Stimulated activated CD8-positive, alpha-beta memory T cell treated with anti-CD3 and anti-CD28 coated beads, Interleukin-12 subunit alpha, Interleukin-12 subunit beta, amount 100 ng/mL, for 24 hours (primary cell): ENCODE measurements at regions not wholly inside any gene's neighbourhood (a gene's known extent, or its start where the extent isn't known, plus 50 kb on each side); places are given as distances from the start of the nearest gene placed in this dataset.

ENCODE experiments used
- DNase-seq: peaks from one replicate; pipeline ENCODE4 v3.0.0-alpha.2; 2020; ENCODE audit errors: extremely low read depth

DNA sequence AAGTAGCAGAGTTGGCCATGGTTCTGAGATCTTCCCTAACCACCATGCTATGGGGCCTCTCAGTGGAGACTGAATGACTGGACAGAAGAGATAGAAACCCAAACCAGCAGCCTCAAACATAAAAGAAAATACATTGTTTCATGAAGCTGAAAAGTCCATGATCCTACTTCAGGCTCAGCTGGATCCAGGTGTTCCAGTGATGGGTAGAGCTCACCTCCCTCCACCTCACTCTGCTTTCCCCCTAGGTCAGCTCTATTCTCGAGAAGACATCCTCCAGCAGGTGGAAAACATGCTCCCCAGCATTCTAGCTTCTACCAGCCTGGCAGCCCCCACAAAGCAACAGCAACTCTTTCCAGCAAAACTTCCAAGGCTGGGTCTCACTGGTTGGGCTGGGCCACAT, 132.1 kb downstream of the OAT start:
- no peak for DNase-seq

DNA sequence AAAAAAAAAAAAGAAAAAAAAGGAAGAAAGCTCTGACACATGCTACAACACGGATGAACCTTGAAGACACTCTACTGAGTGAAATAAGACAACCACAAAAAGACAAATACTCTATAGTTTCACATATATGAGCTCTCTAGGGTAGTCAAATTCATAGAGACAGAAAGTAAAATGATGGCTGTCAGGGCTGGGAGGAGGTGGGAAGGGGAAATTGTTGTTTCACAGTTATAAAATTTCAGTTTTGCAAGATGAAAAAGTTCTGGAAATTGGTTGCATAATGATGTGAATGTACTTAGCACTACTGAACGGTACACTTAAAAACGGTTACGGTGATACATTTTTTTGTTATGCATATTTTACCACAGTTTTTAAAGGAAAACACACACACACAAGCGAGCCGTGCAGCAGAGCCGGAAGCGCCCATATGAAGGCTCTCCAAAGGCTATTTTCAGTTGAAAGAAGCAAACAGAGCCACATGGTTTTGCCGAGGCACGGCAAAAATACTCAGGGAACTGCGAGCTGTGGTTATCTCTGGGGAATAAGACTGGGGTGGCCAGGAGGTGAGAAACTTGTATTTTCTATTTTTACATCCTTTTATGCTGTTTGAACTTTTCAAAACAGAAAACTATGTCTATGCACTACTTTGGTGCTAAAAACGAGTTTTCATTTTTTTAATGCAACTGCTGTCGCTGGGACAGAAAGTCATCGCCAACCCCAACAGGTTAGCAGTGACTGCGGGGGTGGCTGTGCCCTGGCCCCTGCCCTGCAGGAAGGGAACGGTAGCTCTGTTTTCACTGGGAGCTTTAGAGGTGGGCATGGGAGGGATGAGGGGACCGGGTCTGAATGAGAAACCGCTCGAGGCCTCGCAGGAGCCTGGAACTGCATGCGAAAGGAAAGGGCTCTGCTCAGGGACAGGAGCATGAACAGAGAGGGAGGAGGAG, 132.9 kb downstream of the OAT start:
- no peak for DNase-seq

DNA sequence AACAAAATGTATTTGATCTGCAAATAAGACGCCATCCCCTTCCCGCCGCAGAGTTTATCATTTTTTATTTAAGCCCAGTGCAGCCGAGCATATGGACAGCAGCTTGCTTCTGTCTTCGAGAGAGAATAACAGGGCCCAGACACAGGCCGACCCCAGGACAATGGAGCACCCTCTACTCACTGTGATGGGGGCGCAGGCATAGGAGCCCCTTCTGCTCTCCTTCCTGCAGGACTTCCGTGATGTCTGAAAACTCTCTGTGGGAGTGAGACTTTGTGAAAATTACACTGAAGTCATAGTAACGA, 134.8 kb downstream of the OAT start:
- no peak for DNase-seq

- no peak for DNase-seq
Measured at GRCh38 chr10:124283215-124283948, 135.3 kb downstream of the OAT start.

GRCh38 chr10:124282326-124282725, 136.4 kb downstream of the OAT start:
- DNase-seq = no peak

GRCh38 chr10:124281666-124282065, 137.1 kb downstream of the OAT start:
- no peak for DNase-seq

GRCh38 chr10:124280916-124281315, 137.8 kb downstream of the OAT start:
- DNase-seq = no peak

- no peak for DNase-seq
Measured at GRCh38 chr10:124279882-124280281, 138.8 kb downstream of the OAT start.

GRCh38 chr10:124279298-124279697, 139.4 kb downstream of the OAT start:
- no peak for DNase-seq

- DNase-seq = no peak
Measured at GRCh38 chr10:124278356-124278755, 140.4 kb downstream of the OAT start.

DNA sequence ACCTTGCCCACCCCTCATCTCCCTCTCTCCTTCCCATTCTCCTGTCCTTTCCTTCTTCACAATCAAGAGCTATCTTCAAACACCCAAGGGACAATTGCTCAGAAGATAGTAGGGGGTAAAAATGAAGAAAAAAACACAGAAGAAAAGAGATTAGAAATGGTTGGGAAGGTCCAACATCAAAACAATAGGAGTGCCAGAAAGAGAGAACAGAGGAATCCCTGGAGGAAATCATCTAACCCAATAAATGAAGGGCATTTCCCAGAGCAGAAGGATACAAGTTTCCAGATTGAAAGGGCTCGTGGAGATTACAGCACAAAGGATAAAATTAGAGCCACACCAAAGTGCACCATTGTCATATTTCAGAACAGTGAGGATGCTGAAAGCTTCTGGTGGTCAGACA, 145.6 kb downstream of the OAT start:
- no peak for DNase-seq

DNA sequence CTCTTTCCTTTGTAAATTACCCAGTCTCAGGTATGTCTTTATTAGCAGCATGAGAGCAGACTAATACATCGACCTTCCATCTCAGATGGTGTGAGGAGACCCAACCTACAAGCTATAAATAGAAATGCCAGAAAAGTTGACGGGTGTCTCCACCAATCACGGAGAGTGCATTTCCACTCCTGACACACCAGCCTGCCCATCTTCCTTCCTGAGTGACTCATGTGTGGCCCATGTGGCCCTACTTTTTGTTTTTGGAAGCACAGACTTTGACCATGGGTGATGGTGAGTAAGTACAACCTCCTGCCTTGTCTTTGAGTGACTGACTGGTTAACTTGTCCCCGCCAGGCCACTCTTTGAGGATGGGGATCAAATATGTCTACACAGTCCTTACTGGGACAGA, 147.0 kb downstream of the OAT start:
- no peak for DNase-seq

- no peak for DNase-seq
Measured at GRCh38 chr10:124270530-124271327, 148.0 kb downstream of the OAT start.

- no peak for DNase-seq
Measured at GRCh38 chr10:124268976-124269375, 149.7 kb downstream of the OAT start.

GRCh38 chr10:124267911-124268549, 150.7 kb downstream of the OAT start:
- no peak for DNase-seq

DNA sequence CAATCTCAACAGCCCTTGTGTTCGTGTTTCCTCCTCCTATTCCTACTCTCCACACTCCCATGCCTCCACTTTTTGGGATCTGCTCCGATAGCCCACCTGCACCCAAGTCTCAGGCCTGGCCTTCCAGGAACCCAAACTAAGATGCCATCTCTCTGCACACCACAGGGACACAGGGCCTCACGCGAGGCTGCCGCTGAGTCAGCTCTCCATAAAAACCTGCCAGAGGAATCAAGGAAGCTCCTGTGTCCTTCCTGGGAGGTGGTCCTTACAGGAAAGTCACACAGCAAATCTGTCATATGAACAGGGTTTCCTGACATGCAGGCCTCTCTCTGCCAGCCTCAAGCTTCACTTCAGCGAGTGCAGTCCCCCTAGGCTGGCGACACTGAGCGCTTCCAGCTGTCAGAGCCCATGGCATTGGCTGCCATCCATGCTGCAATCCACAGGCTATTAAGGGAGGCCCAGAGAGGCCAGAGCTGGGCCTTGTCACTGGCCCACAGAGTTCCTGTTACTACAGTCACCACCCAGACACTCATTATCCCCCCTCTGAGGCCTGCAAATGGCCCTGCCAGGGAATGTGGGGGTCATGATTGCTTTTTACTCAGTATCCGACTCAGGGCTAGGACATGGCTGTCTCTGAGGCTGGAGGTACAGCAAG, 151.4 kb downstream of the OAT start:
- no peak for DNase-seq

- DNase-seq = no peak
Measured at GRCh38 chr10:124266468-124267230, 152.1 kb downstream of the OAT start.

DNA sequence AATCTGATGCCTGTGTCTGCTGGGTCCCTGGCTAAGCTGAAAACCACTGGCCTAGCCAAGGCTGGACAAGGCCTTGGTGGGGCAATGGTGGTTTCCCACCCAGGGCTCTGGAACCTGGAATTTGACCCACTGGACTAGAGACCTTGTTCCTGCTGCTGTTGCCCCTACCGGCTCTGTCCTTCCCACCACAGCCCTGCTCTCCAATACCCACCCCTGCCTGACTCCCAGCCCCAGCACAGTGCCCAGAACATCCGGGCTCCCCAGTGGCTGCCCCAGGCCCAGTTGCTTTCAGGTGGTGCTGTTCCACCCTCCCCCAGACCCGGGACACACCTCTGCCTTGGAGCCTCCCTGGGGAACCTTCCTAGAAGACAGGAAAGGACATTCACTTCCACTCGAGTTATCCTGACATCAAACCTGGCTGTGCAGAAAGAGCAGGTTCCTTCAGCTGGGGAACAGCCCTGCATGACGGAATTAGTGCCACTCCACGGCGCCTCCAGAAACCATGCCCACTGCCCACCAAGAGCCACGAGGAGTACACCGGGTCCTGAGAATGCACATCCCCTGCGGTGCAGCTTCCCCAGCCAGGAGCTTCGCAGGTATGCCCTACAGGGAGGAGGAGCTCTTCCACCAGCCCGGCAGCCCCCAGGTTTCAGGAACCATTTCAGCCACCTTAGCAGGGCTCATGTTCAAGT, 152.8 kb downstream of the OAT start:
- DNase-seq = no peak

DNA sequence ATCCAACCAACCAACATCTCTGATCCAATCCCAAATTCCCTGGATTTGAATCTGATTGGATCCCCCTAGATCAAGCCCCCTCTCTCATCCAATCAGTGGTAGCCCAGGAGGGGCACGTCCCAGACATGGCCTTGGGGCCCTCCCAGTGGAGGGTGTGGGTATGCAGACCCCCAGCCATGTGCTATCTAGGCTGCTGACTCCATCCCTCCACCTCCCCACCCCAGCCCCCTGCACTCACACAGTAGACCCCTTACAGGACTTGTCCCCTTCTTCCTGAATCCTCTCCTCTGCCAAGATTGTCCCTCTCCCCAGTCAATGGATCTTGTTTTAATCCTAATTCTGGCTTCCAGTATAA, 153.4 kb downstream of the OAT start:
- no peak for DNase-seq

GRCh38 chr10:124264711-124265390, 153.9 kb downstream of the OAT start:
- no peak for DNase-seq
